HEK293T (cell line): ENCODE measurements at regions not wholly inside any gene's neighbourhood (a gene's known extent, or its start where the extent isn't known, plus 50 kb on each side); places are given as distances from the start of the nearest gene placed in this dataset.

Experiments used
- ARNT ChIP-seq: fragments of 450-650 bp; IDR thresholded peaks from 2 replicates; pipeline ENCODE4 v1.6.1; 2017; ENCODE audit warnings: mild to moderate bottlenecking
- BHLHE40 ChIP-seq: fragments of 450-650 bp; IDR thresholded peaks from 2 replicates; pipeline ENCODE4 v1.6.1; 2016; ENCODE audit warnings: mild to moderate bottlenecking, moderate library complexity, borderline replicate concordance
- FOXA1 ChIP-seq: fragments of 450-650 bp; IDR thresholded peaks from 2 replicates; pipeline ENCODE4 v1.6.1; 2016; ENCODE audit warnings: mild to moderate bottlenecking
- FOXK2 ChIP-seq: fragments of 450-650 bp; IDR thresholded peaks from 2 replicates; pipeline ENCODE4 v1.6.1; 2016; ENCODE audit warnings: mild to moderate bottlenecking
- FOXM1 ChIP-seq: fragments of 450-650 bp; IDR thresholded peaks from 2 replicates; pipeline ENCODE4 v1.6.1; 2017; ENCODE audit warnings: mild to moderate bottlenecking, borderline replicate concordance
- SP1 ChIP-seq: fragments of 450-650 bp; IDR thresholded peaks from 2 replicates; pipeline ENCODE4 v1.6.1; 2017
- SUZ12 ChIP-seq: fragments of 450-650 bp; IDR thresholded peaks from 2 replicates; pipeline ENCODE4 v1.6.1; 2016; ENCODE audit warnings: mild to moderate bottlenecking
- TARDBP ChIP-seq: fragments of 450-650 bp; IDR thresholded peaks from 2 replicates; pipeline ENCODE4 v1.6.1; 2016

GRCh38 chr22:49101873-49102272 is 725.8 kb downstream of the BRD1 start:
- TF ChIP-seq FOXM1 (no peak), FOXK2 (no peak), BHLHE40 (no peak), SP1 (no peak), TARDBP (no peak), SUZ12 (no peak), ARNT (no peak), FOXA1 (no peak)
